ENCODE measurements at regions not wholly inside any gene's neighbourhood (a gene's known extent, or its start where the extent isn't known, plus 50 kb on each side); places are given as distances from the start of the nearest gene placed in this dataset.

DNA sequence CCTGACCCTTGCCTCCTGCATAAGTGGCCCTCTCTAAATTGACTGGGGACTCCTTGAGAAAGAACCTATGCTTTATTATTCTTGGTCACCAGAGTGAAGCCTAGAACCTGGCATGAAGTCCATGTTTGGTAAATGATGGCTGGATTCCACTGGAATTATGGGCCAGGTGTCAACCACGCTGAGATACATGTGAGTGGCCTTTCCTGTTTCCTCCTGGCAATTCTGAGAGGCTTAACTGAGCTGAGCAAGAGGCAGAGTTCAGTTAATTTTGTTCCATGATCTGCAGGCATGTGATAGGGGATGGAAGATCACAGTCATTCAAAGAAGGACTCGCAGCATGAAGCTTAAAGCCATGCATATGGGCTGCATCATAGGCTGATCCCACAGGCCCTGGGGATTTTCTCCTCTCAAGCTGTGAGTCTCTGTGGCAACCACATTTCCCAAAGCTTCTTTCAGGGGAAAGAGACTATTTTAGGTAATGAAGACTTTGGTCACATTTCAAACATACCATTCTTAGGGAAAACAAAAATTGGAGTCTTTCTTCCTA lies 69.4 kb upstream of the CLNK start:
- CTCF ChIA-PET = no interaction called here
- DNase-seq (ENCODE audit: low spot score) = no peak
- H3K4me3 Mint-ChIP-seq = no peak overlapping the region

More for the DNA sequence above, 69.4 kb upstream of the CLNK start:
- no peak overlapping the region for H3K27ac Mint-ChIP-seq
- H3K36me3 Mint-ChIP-seq = peaks cover 56% of the 10 kb centered on the region
- no peak for ATAC-seq
- no peak for TF ChIP-seq NR3C1 (CRISPR knock-in tag; conservative IDR thresholded peaks at IDR 0.05; ENCODE audit: low read depth)
- no peak for TF ChIP-seq CREM (CRISPR knock-in tag; IDR thresholded peaks at IDR 0.05)
- TF ChIP-seq PRRX2 (CRISPR knock-in tag; IDR thresholded peaks at IDR 0.05) = no peak
- TF ChIP-seq, protein P1, sequence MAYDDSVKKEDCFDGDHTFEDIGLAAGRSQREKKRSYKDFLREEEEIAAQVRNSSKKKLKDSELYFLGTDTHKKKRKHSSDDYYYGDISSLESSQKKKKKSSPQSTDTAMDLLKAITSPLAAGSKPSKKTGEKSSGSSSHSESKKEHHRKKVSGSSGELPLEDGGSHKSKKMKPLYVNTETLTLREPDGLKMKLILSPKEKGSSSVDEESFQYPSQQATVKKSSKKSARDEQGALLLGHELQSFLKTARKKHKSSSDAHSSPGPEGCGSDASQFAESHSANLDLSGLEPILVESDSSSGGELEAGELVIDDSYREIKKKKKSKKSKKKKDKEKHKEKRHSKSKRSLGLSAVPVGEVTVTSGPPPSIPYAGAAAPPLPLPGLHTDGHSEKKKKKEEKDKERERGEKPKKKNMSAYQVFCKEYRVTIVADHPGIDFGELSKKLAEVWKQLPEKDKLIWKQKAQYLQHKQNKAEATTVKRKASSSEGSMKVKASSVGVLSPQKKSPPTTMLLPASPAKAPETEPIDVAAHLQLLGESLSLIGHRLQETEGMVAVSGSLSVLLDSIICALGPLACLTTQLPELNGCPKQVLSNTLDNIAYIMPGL (CRISPR knock-in tag; IDR thresholded peaks at IDR 0.05) = no peak
- no peak for TF ChIP-seq MAX (CRISPR knock-in tag; IDR thresholded peaks at IDR 0.05)
- TF ChIP-seq ZNF396 (CRISPR knock-in tag; IDR thresholded peaks at IDR 0.05; ENCODE audit: borderline replicate concordance) = no peak
- no peak for TF ChIP-seq CTCF (IDR thresholded peaks at IDR 0.05)
- no peak for TF ChIP-seq CREB1 (CRISPR knock-in tag; IDR thresholded peaks at IDR 0.05)
- no peak for TF ChIP-seq ZNF416 (CRISPR knock-in tag; IDR thresholded peaks at IDR 0.05)
- TF ChIP-seq, protein P2, sequence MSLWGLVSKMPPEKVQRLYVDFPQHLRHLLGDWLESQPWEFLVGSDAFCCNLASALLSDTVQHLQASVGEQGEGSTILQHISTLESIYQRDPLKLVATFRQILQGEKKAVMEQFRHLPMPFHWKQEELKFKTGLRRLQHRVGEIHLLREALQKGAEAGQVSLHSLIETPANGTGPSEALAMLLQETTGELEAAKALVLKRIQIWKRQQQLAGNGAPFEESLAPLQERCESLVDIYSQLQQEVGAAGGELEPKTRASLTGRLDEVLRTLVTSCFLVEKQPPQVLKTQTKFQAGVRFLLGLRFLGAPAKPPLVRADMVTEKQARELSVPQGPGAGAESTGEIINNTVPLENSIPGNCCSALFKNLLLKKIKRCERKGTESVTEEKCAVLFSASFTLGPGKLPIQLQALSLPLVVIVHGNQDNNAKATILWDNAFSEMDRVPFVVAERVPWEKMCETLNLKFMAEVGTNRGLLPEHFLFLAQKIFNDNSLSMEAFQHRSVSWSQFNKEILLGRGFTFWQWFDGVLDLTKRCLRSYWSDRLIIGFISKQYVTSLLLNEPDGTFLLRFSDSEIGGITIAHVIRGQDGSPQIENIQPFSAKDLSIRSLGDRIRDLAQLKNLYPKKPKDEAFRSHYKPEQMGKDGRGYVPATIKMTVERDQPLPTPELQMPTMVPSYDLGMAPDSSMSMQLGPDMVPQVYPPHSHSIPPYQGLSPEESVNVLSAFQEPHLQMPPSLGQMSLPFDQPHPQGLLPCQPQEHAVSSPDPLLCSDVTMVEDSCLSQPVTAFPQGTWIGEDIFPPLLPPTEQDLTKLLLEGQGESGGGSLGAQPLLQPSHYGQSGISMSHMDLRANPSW (CRISPR knock-in tag; conservative IDR thresholded peaks at IDR 0.05; ENCODE audit: low read depth) = no peak
- TF ChIP-seq ZBTB43 (CRISPR knock-in tag; IDR thresholded peaks at IDR 0.05) = no peak
- TF ChIP-seq E2F5 (CRISPR knock-in tag; IDR thresholded peaks at IDR 0.05) = no peak
- TF ChIP-seq, protein P3, sequence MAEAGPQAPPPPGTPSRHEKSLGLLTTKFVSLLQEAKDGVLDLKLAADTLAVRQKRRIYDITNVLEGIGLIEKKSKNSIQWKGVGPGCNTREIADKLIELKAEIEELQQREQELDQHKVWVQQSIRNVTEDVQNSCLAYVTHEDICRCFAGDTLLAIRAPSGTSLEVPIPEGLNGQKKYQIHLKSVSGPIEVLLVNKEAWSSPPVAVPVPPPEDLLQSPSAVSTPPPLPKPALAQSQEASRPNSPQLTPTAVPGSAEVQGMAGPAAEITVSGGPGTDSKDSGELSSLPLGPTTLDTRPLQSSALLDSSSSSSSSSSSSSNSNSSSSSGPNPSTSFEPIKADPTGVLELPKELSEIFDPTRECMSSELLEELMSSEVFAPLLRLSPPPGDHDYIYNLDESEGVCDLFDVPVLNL (CRISPR knock-in tag; IDR thresholded peaks at IDR 0.05; ENCODE audit: borderline replicate concordance, low read depth) = no peak
- TF ChIP-seq SMAD3 (CRISPR knock-in tag; IDR thresholded peaks at IDR 0.05; ENCODE audit: borderline replicate concordance) = no peak
- TF ChIP-seq, protein P4, sequence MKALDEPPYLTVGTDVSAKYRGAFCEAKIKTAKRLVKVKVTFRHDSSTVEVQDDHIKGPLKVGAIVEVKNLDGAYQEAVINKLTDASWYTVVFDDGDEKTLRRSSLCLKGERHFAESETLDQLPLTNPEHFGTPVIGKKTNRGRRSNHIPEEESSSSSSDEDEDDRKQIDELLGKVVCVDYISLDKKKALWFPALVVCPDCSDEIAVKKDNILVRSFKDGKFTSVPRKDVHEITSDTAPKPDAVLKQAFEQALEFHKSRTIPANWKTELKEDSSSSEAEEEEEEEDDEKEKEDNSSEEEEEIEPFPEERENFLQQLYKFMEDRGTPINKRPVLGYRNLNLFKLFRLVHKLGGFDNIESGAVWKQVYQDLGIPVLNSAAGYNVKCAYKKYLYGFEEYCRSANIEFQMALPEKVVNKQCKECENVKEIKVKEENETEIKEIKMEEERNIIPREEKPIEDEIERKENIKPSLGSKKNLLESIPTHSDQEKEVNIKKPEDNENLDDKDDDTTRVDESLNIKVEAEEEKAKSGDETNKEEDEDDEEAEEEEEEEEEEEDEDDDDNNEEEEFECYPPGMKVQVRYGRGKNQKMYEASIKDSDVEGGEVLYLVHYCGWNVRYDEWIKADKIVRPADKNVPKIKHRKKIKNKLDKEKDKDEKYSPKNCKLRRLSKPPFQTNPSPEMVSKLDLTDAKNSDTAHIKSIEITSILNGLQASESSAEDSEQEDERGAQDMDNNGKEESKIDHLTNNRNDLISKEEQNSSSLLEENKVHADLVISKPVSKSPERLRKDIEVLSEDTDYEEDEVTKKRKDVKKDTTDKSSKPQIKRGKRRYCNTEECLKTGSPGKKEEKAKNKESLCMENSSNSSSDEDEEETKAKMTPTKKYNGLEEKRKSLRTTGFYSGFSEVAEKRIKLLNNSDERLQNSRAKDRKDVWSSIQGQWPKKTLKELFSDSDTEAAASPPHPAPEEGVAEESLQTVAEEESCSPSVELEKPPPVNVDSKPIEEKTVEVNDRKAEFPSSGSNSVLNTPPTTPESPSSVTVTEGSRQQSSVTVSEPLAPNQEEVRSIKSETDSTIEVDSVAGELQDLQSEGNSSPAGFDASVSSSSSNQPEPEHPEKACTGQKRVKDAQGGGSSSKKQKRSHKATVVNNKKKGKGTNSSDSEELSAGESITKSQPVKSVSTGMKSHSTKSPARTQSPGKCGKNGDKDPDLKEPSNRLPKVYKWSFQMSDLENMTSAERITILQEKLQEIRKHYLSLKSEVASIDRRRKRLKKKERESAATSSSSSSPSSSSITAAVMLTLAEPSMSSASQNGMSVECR (CRISPR knock-in tag; IDR thresholded peaks at IDR 0.05; ENCODE audit: borderline replicate concordance) = no peak
- TF ChIP-seq, protein P5, sequence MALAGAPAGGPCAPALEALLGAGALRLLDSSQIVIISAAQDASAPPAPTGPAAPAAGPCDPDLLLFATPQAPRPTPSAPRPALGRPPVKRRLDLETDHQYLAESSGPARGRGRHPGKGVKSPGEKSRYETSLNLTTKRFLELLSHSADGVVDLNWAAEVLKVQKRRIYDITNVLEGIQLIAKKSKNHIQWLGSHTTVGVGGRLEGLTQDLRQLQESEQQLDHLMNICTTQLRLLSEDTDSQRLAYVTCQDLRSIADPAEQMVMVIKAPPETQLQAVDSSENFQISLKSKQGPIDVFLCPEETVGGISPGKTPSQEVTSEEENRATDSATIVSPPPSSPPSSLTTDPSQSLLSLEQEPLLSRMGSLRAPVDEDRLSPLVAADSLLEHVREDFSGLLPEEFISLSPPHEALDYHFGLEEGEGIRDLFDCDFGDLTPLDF (CRISPR knock-in tag; IDR thresholded peaks at IDR 0.05) = no peak
- no peak for TF ChIP-seq NFATC4 (CRISPR knock-in tag; IDR thresholded peaks at IDR 0.05)
- TF ChIP-seq MYBL2 (CRISPR knock-in tag; IDR thresholded peaks at IDR 0.05) = no peak
- no peak for TF ChIP-seq NR2C2 (CRISPR knock-in tag; IDR thresholded peaks at IDR 0.05)
- H3K27me3 Mint-ChIP-seq (ENCODE audit: low read depth) = no peaks in the 10 kb centered on the region
- POLR2A ChIA-PET = no interaction called here
- no peaks in the 10 kb centered on the region for H3K4me1 Mint-ChIP-seq
- H3K9me3 Mint-ChIP-seq = peaks cover 89% of the 10 kb centered on the region
